ENCODE measurements at regions not wholly inside any gene's neighbourhood (a gene's known extent, or its start where the extent isn't known, plus 50 kb on each side); places are given as distances from the start of the nearest gene placed in this dataset.

DNA sequence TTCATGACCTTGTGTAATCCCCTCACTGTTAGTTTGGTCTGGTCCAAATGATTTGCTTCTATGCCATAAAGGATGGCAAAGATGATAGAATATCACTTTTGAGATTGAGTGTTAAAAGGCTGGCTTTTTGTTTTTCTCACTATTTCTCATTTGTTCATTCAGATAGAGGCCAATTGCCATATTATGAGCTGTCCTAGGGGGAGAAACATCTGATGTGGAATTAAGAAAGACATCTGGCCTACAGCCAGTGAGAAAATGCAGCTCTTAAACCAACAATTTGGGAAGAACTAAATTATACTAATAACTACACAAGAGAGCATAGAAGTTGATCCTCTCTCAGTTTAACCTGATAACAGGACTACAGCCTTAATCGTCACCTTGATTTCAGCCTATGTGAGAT is 1668.6 kb downstream of the GRIK2 start:
- DNase-seq (ENCODE audit: low read depth in 3 of 3): no peak

DNA sequence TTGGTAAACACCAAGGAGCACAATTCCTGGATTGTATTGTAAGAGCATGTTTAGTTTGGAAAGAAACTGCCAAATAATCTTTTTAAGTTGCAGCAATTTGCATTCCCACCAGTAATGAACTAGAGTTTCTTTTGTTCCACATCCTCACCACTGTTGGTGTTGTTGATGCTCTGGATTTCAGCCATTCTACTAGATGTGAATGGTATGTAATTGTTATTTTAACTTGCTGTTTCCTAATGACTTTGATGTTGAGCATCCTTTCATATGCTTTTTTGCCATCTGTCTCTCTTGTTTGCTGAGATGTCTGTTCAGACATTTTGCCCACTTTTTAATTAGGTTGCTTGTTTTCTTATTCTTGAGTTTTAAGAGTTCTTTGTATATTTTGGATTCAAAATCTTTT is 1654.1 kb downstream of the GRIK2 start:
- DNase-seq (ENCODE audit: low read depth in 3 of 3): no peak

DNA sequence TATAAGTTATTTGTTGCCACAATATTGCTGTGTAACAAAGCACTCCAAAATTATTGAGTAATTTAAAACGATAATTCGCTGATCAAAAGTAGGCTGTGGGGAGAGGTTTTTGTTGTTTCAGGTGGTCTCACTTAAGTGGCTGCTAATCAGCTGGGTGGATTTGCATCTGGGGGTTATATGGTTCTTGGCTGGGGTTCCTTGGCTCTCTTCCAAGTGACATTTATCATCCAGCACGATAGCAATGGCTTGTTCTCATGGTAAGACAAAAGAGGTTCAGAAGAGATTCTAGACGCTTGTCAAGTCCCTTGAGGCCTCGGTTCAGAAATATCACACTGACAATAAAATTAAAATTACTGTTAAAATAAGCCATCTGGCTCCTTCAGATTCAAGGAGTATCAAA is 1648.8 kb downstream of the GRIK2 start:
- DNase-seq (ENCODE audit: low read depth in 3 of 3): no peak

DNA sequence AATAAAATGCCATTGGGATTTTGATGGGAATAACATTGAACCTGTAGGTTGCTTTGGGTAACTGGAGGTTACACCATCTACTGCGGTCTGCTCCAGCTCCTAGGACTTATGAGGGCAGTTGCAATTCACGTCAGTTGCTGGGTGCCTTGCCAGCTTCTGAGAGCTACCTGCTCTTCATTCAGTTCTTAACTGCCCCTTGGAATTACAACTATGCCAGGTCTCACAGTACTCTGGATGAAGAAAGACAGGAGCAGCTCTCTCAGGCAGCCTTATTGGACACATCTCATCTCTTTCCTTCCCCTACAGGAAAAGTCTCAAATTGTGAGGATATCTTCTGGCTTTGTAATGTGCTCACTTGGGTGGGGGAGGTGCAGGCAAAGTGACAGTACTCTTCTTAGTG is 1643.3 kb downstream of the GRIK2 start:
- DNase-seq (ENCODE audit: low read depth in 3 of 3): no peak

DNA sequence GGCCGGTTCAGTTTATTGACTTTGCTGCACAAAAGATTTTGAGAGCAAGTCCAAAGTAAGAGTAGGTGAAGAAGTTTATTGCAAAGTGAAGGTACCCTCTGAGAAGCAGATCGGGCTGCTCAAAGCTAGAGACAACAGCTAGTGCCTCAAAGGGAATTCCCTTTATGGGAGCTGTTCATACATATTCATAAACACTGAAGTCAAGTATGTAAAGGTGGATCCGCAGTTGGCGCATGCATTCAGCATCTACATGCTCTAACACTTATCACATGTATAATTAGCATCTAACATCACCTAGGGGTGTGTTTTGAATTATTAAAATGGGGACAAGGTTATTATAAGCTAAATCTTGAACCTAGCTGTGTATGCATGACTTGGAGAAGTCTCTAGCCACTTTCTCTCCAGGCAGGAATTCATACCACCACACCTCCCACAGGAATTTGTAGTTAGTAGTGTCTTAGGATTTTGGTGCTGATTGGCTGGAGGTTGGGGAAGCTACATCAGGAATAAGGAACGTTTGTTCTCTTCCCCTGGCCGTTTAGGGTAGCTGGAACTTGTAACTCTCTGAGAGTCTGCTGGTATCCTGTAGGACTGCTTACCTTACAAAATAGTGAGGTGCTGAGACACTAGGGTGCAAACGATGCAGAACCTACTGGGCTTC is 1633.9 kb downstream of the GRIK2 start:
- no peak for DNase-seq (ENCODE audit: low read depth in 3 of 3)

DNA sequence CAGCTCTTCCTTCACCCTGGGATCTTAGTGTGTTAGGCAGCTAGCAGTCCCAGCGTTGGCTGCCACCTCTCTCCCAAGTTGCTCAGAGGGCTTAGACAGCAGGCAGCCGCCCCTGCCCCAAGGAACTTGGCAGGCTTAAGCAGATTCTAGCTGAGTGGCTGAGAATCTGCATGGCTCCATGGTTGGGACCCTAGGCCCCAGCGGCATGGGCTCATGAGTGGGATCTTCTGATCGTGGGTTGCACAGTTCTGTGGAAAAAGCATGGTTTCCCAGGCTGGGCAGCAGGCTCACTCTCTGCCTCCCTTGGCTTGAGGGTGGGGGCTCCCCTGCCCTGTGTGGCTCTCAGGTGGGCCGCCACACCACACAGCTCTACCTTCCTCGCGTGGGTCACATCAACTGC is 1624.9 kb downstream of the GRIK2 start:
- no peak for DNase-seq (ENCODE audit: low read depth in 3 of 3)

DNA sequence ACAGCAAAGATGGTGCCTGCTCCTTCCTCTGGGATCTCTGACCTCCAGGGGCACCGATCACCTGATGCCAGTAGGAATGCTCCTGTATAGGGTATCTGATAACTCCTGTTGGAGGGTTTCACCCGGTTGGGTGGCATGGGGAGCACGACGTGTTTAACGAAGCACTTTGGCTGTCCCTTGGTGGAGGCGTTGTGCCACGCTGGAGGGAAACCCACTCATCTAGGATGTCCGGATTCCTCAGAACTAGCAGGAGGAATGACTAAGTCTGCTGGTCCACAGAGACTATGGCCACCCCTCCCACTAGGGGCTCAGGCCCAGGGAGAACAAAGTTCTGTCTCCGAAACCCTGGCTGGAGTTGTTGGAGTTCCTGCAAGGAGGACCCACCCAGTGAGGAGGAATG is 1624.4 kb downstream of the GRIK2 start:
- no peak for DNase-seq (ENCODE audit: low read depth in 3 of 3)

DNA sequence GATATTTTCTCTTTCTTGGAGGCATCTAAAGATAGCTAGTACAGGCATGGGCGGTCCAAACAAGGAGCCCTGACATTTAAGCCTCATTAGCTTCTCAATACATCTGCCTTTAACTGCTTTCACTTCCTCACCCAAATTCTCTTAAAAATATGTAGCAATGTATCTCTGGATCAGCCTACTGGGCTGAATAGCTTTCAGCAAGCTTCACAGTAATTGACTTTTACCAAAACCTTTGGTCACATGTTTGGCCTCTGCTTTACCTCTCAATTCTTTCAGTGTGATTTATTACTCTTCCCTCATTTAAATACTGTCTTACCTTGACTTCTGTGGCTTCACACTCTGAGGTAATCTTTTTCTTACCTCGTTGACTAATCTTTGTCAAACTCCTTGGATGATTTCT is 1618.1 kb downstream of the GRIK2 start:
- no peak for DNase-seq (ENCODE audit: low read depth in 3 of 3)

DNA sequence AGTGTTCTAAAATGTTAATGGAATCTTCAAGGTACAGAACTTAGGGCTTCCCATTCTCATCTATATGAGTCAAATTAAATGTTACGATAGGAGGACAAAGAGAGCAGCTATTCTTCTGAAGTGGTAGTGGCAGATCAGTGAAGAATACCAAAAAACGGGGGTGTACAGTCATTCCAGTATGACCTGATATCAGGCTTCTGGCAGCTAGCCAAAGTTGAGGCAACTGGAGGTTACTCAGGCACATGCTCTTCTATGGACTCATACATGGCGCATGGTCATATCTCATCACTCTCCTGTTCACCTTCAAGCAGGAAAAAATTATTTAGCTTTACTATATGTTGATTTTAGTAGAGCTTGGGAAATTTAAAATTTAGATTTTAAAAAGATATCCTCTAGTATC is 1608.8 kb downstream of the GRIK2 start:
- DNase-seq (ENCODE audit: low read depth in 3 of 3): no peak

DNA sequence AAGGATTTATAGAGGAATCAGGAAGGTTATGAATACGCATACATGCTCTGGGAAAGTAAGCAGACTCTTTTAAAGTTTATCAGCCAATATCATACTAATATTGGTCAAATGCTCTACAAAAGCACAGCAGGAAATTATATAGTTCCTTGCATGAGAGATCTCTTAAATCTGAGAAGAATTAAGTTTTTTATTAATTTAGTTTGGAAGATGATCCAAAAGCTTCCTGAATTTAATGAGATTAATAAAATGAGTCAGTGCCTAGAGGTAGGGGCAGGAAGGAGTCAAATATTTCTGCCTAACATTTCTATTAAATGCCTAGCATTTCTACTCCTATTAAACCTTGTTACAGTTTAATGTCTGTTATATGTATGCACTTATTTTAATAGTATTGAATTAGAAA is 1608.2 kb downstream of the GRIK2 start:
- no peak for DNase-seq (ENCODE audit: low read depth in 3 of 3)

DNA sequence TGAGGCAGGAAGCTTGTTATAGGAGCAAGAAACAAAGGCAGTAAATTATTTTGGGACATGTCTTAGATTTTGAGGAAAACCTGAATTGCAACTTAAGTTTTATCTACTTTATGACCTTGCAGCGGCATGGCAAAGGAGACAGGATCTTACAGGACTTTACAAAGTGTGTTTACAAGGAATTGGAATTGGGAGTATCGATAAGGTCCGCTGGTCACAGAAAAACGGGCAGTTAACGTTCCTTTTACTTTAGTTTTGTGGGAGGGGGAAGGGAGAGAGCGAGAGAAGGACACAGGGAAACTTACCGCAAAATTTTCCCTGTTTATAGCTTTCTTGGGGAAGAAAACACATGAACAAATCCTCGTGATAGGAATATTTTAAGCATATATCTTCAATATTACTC is 1607.2 kb downstream of the GRIK2 start:
- DNase-seq (ENCODE audit: low read depth in 3 of 3): no peak

DNA sequence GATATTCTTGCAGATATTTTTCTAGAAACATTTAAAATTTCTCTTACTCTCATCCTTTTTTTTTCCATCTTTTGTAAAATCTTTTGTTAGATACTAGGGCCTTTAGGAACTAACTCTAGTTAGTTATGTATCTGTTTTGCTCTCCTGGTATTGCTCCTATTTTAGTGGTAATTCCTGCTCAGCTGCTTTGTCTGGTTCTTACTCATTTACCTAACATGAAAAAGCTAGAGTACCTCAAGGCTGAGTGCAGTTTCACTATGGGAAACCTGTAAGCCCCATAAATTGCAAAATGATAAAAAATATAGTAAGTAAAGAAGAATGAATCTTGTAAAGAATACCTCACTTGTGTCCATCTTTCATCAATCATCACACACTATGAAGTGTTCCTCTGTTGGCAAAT is 1602.0 kb downstream of the GRIK2 start:
- no peak for DNase-seq (ENCODE audit: low read depth in 3 of 3)

DNA sequence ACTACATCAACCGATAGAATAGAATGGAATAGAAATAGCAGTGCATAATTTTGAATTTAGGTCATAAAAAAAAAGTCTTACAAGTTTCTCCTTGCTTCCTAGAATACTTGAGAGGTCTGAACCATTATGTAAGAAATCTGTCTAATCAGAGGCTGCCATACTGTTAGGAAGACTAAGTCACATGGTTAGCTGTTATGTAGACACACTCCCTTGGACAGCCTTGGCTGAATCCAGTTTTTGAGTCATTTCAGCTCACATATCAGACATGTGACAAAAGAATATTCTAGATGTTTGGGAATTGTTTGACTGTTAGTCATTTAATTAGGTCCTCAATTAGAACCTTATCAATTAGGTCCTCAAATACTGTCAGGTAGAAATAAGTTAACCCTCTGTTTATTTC is 1601.4 kb downstream of the GRIK2 start:
- no peak for DNase-seq (ENCODE audit: low read depth in 3 of 3)

DNA sequence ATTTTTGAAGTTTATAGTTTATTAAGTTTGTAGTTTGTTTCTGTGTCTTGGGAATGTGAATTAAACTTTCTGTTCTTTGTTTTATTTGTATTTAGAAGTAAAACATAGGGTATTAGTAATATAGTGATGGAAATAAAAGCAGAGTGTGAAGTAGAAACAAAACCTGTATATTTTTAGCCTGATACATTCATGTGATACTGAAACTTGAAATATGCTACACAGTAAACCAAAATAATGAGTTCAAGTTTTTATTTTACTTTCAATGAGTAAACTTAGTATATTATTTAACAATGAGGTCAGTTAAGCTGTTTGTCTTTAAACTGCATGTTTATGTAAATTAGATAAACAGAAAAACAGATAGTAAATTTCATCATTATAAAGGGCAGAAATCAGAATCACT is 1592.6 kb downstream of the GRIK2 start:
- DNase-seq (ENCODE audit: low read depth in 3 of 3): no peak

DNA sequence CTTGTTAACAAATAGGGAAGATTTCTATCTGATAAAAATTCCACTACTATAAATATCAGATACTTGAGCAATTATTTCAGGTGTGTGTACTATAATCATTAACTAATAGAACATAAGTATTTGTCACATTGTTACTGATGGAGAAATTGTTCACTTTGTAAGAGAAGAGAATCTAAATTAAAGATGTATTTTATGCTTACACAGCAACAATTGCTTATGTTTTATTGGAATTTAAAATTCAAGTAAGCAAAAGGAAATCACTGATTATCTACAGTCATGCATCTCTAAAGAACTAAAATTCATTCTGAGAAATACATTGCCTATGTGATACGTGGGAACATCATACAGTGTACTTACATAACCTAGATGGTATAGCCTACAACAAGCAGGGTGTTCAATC is 1590.8 kb downstream of the GRIK2 start:
- no peak for DNase-seq (ENCODE audit: low read depth in 3 of 3)

DNA sequence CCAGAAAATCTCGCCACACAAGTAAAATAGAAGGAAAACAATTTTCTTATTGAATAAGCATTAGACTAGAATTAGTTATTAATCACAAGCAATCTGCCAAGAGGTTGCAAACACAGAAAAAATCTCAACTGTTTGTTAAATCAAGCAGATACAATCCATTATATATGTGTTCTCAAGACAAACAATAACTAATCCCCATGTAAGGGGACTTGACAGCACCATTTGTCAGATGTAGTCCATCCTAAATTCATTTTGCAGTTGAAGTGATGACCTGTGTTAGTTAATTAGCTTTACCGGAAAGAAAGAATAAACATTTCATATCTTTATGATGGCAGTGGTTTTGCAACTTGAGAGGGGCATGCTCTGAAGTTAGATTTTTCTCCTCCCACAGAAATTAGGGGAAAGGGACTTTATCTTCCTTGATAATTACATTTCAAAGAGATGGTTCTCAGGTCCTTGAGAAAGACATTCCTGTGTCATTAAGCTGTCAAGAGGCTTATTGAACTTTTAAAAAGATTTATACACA is 1588.0 kb downstream of the GRIK2 start:
- DNase-seq (ENCODE audit: low read depth in 3 of 3): no peak

DNA sequence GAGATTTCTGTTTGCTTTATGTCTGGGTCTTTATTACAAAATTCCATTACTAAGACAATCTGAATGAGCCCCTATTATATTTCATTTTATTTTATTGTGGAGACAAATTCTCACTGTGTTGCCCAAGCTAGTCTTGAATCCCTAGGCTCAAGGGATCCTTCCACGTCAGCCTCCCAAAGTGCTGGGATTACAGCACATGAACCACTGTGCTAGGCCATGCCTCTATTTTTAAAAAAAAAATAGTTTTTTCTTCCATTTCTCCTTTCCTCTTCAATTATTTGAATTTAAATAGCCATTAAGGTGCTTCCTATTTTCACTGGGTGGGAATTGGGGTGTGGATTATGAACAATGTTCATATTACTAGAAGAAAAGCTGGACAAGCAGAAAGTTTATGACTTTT is 1587.4 kb downstream of the GRIK2 start:
- no peak for DNase-seq (ENCODE audit: low read depth in 3 of 3)

DNA sequence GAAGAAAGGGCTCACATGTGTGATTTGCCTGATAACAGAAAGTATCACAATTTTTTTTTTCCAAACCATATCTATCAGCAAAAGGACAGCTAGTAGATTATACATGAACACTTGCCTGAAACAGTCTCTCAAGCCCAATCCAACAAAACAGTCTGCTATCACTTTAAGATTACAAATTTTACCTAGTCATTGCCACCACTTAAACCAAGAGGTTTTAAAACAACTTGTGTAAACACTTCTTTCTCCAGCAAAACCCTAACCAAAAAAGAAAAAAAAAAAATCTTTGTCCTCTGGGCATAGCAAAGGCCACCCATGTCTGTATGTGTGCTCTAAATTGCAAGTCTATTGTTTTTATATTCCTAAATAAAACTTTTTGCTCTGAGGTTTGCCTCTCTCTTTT is 1568.4 kb downstream of the GRIK2 start:
- no peak for DNase-seq (ENCODE audit: low read depth in 3 of 3)

DNA sequence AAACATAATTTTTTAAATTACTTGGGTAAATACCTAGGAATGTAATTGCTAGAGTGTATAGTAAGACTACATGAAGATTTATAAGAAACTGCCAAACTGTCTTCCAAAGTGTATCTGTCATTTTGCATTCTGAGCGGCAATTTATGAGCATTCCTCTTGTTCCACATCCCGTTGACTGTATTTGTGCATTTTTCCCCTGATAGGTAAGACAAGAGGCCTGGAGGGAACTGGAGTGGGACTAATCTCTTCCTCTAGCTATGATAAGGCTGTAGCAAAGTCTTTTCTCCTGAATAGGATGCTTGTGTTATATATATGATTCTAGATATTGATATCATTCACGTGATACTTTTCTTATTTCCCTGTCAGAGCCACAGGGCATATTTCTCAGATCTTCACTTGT is 1557.5 kb downstream of the GRIK2 start:
- DNase-seq (ENCODE audit: low read depth in 3 of 3): no peak

DNA sequence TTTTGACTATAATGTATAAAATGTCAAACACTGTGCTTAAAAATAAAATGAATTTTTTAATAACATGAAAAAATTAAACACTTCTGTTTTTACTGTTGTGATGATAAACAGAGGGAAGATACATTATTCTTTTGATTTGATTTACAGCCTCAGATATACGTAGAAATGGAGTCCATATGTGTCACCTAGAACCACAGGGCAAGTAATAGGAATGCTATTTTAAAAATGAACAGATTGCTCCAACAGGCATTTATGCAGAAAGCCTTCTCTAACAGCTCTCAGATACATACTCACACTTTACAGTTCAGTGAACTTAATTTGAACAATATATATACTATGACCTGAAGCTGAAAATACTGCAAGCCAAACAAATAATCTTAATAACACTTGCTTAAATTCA is 1551.0 kb downstream of the GRIK2 start:
- DNase-seq (ENCODE audit: low read depth in 3 of 3): no peak

DNA sequence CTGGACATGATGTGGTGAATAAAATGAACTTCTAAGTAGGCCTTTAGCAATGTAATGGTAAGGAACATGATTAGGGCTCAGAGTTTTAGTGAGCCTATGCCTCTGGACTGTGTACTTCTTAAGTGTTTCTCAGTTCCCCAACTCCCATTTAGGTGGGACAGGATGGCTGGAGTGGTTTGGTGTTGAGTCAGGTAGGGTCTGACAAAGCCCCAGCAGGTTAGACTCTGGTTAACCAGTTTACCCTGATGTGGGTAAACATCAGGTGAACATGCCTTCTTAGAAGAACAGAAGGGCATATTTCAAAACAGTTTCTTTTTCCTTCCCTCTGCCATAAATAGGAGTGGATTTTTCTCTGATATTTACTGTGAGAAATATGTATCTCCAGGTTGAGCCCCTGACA is 1548.7 kb downstream of the GRIK2 start:
- no peak for DNase-seq (ENCODE audit: low read depth in 3 of 3)

DNA sequence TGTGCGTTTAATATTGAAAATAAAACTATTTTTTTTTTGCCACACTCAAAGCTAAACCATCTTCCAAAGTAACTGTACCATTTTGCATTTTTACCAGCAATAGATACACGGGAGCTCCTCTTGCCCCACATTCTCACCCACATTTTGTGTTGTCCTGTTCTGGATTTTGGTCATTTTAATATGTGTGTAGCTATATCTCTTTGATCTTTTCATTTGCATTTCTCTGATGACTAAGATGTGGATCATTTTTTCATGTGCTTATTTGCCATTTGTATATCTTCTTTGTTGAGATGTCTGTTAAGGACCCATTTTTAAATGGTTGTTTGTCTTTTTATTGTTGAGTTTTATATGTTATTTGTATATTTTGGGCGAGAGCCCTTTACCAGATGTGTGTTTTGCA is 1543.5 kb downstream of the GRIK2 start:
- DNase-seq (ENCODE audit: low read depth in 3 of 3): no peak

DNA sequence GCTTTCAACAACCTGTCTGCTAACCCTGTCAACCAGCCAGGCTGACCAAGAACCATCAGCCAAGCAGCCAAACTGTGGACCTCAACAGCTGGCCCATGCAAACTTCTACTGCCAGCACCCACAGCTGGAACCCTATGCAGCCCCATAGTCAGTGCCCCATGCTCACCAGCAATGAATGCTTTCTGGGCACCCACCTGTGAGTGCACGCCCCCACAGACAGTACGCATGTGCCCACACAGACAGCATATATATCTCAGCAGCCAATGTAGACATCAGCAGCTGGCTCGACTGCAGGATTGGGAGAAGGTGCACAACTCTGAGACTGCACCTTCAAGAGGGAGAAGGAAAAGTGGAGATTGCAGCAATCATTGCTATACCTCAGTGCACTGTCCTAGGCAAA is 1534.6 kb downstream of the GRIK2 start:
- no peak for DNase-seq (ENCODE audit: low read depth in 3 of 3)

DNA sequence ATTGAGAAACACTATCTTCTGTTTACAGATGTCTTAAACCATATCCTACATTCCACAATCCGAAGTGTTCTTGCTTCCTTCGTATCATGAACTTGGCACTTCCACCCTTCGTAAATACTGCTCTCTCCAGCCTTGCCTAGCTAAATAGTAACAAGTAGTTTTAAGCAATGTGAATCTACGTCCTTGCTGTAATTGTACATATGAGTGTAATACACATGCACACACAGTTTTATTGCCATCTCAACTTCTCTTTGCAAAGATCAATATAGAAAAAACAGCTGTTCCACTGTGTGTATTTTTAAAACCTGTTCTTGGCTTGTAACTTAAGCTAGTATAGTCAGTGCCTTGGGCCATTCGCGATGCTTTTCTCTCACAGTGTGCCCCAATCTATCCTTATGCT is 1524.7 kb downstream of the GRIK2 start:
- DNase-seq (ENCODE audit: low read depth in 3 of 3): no peak
